NB4 (cell line): ENCODE measurements at regions not wholly inside any gene's neighbourhood (a gene's known extent, or its start where the extent isn't known, plus 50 kb on each side); places are given as distances from the start of the nearest gene placed in this dataset.

Experiments
- DNase-seq: peaks from one replicate; pipeline ENCODE4 v3.0.0; 2010; ENCODE audit warnings: low read depth
- H3K4me3 ChIP-seq: one replicate; pipeline ENCODE4 v1.5.1; 2011; ENCODE audit warnings: mild to moderate bottlenecking, low read depth, low read length, moderate library complexity
- CTCF ChIP-seq: IDR thresholded peaks from one replicate; pipeline ENCODE4 v1.5.1; 2012; ENCODE audit warnings: low read depth, low read length
- MAX ChIP-seq: IDR thresholded peaks from 2 replicates; pipeline ENCODE4 v1.6.1; 2011; ENCODE audit warnings: low read depth, low read length
- MYC ChIP-seq: IDR thresholded peaks from 2 replicates; pipeline ENCODE4 v1.6.1; 2011; ENCODE audit warnings: low read depth, low read length
- POLR2A ChIP-seq: IDR thresholded peaks from 2 replicates; pipeline ENCODE4 v1.6.1; 2011; ENCODE audit warnings: mild to moderate bottlenecking; ENCODE audit not compliant: insufficient read length; ENCODE audit errors: extremely low read depth

- no peak for DNase-seq
- H3K4me3 ChIP-seq: no peak overlapping the region
- TF ChIP-seq MYC (no peak), MAX (no peak), POLR2A (no peak), CTCF (no peak)
Measured at GRCh38 chr3:40995271-40995670, 204.0 kb upstream of the CTNNB1 start.

- no peak overlapping the region for H3K4me3 ChIP-seq
- no peak for DNase-seq
- TF ChIP-seq MYC: no peak
- no peak for TF ChIP-seq MAX
- no peak for TF ChIP-seq CTCF
- TF ChIP-seq POLR2A: no peak
Measured at GRCh38 chr3:40996382-40996781, 202.9 kb upstream of the CTNNB1 start.

GRCh38 chr3:40996827-40997710 lies 202.2 kb upstream of the CTNNB1 start:
- no peak overlapping the region for H3K4me3 ChIP-seq
- DNase-seq: no peak
- no peak for TF ChIP-seq MYC
- no peak for TF ChIP-seq MAX
- no peak for TF ChIP-seq CTCF
- TF ChIP-seq POLR2A: no peak

- DNase-seq: no peak
- no peak overlapping the region for H3K4me3 ChIP-seq
- TF ChIP-seq CTCF (no peak), MYC (no peak), MAX (no peak), POLR2A (no peak)
Measured at GRCh38 chr3:40997711-40998519, 201.4 kb upstream of the CTNNB1 start.

GRCh38 chr3:40999682-41000081 lies 199.6 kb upstream of the CTNNB1 start:
- TF ChIP-seq CTCF: no peak
- TF ChIP-seq MYC: no peak
- no peak for TF ChIP-seq POLR2A
- TF ChIP-seq MAX: no peak
- no peak overlapping the region for H3K4me3 ChIP-seq
- DNase-seq: no peak
